NCI-H345 (cell line): ENCODE measurements at regions not wholly inside any gene's neighbourhood (a gene's known extent, or its start where the extent isn't known, plus 50 kb on each side); places are given as distances from the start of the nearest gene placed in this dataset.
"Not testable (repeated sequence)": the region's sequence is repeated elsewhere in the genome, so short reads cannot be mapped to it uniquely, and the experiment has no call there.

ENCODE experiments used
- DNase-seq: peaks from one replicate; lab custom pipeline; 2025; lab: John Stamatoyannopoulos, UW

DNA sequence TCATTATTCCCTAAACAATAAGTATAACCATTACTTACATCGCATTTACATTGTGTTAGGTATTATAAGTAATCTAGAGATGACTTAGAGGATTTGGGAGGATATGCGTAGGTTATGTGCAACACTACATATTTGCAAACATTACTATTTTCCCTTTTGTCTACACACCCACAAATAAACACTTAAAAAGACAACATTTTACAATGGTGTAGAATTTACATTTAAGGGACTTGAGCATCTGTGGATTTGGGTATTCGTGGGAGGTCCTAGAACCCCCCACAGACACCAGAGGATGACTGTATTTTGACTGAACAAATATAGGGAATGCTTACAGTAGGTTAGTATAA is 220.2 kb upstream of the MYO3A start:
- no peak for DNase-seq

DNA sequence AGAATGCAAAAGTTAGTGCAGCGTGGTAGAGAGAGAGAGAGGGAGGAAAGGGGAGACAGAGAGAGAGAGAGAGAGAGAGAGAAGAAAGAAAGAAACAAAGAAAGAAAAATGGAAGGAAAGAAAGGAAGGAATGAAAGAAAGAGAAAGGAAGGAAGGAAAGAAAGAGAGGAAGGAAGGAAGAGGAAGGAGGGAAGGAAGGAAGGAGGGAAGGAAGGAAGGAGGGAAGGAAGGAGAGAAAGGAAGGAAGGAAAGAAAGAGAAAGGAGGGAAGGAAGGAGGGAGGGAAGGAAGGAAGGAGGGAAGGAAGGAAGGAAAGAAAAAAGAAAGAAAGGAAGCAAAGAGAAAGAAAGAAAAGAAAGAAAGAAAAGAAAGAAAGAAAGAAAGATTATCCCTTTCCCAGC is 209.8 kb upstream of the MYO3A start:
- no peak for DNase-seq

DNA sequence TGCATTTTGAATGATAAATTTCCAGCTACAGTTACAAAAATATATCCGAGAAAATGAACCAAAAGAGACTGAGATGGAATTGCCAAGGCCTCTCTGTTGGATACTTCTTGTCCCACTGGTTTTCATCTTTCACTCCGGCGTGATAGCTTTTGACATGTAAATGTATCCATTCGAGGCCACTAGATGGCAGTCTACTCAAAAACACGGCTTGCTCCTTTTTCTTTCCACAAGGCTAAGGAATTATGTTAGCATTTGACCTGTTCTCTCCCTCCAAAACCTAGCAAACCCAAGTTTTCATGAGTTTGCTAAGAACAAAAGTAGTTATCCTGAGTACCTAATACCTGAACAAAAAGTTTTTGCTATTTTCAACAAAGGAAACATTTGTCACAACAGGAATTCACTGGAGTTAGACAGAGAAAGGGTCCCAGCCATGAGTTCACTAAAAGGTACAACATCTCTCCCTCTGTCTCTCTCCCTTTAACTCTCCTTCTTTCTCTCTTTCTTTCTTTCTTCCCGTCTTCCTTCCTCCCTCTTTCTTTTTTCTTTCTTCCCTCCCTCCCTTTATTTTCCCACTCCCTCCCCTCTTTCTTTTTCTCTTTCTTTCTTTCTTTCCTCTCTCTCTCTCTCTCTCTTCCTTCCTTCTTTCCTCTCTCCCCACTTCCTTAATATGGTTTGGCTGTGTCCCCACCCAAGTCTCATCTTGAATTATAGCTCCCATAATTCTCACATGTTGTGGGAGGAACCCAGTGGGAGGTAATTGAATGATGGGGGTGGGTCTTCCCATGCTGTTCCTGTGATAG is 207.9 kb upstream of the MYO3A start:
- peak; percentile 10 for DNase-seq

DNA sequence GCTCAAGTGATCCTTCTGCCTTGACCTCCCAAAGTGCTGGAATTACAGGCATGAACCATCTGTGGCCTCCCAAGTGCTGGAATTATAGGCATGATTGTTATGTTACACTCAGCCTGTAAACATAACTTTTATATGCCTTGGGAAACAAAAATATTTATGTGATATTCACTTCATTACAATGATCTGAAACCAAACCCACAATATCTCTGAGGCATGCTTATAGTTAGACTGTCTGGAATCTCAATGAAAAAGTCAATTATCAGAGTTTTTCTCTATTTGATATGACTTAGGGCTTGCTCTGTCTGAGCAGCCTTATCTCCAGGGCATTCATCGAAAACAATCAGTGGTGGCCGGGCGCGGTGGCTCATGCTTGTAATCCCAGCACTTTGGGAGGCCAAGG is 195.3 kb upstream of the MYO3A start:
- DNase-seq = no peak

DNA sequence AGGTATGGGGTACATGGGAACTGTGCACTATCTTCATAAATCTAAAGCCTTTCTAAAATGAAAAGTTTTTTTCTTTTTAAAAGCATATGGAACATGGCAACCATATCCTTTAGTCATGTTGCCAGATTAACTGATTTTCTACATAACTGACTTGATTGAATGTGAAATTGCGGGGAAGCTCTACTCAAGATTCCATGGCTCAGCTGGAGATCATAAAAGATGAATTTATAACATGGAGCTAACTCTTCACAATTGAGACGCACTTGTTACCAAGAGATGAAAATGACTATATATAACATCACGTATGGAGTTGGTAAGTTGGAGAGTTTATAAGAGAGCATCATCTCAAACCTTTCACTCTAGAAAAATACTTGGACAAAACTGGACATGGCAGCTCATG is 190.2 kb upstream of the MYO3A start:
- no peak for DNase-seq

DNA sequence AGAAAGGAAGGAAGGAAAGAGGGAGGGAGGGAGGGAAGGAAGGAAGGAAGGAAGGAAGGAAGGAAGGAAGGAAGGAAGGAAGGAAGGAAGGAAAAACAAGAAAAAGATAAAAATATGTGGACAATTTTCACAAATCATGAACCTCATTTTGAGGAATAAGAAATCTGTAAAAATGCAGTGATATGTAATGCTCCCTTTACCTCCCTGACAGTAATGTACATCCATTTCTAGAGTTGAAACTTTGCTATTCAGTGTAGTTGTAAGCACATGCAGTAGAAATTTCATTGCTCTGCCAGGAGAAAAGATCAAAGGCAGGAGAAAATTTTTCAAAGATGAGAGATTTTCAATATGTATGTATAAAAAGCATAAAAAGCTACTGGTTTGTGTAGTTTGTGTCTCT is 189.5 kb upstream of the MYO3A start:
- no peak for DNase-seq

DNA sequence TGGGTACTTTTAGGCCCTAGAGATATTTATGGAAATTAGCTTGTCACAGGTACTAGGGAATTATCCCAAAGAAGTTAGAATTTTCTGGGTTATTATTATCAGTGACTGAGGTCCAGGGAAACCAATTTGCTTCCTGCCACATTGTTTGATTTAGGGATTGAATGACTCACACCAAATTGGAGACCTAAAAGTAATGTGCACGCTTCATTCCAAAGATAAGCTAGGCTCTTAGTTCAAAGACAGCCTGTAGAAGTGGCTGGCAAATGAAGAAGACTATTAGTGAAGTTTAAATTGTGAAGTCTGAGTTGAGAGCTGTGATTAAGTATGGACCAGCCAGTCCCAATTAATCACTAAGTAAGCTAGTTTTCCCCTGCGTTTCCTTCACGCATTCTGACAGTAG is 188.1 kb upstream of the MYO3A start:
- DNase-seq = no peak

DNA sequence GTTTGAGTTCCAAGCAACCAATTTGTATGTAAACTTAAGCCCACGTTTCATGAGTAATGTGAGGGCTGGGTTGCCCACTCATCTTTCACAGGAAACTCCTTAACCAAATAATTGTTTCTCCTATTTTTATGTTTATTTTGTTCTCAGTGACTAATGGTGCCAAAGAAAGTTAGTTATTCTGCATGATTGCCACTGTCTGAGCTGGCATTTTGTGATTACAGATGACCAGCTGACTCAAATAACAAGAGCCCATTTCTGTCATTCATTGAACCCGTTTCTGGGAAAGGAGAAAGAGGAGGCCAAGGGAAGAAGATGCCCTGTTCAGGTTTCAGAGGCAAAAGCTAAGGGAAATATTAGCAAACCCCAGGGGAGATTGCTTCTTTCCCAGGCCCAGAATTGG is 186.9 kb upstream of the MYO3A start:
- no peak for DNase-seq

DNA sequence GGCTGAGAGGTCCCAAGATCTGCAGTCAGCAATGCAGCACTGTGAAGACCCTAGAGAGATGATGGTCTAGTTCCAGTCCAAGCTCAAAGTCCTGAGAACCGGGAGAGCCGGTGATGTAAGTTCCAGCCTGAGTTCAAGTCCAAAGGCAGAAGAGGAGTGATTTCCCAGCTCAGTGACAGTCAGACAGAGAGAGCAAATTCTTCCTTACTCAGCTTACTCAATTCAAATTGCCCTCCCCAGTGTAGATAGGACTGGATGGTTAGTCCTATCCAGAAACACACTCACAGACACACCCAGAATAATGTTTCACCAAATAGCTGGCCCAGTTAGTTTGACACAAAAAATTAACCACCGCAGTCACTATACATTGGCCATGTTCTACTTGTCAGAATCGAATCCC is 185.5 kb upstream of the MYO3A start:
- DNase-seq = no peak

DNA sequence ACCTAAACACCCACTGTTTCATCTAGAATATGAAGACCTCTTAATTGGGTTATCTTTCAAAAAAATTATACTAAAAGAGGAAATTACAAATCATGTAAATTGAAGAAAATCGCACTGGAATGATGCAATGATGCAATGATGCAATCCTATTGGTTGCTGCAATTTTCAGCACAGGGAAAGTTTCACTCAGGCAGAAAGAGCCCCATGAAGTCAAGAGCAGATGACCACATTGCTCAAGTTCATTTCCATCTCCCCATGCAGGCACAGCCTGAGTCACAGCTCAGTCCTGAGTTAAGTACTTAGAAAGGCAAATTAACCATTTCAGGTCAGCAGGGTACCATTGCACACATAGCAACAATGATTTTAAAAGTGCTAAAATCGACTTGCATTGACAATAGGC is 180.3 kb upstream of the MYO3A start:
- DNase-seq = no peak

DNA sequence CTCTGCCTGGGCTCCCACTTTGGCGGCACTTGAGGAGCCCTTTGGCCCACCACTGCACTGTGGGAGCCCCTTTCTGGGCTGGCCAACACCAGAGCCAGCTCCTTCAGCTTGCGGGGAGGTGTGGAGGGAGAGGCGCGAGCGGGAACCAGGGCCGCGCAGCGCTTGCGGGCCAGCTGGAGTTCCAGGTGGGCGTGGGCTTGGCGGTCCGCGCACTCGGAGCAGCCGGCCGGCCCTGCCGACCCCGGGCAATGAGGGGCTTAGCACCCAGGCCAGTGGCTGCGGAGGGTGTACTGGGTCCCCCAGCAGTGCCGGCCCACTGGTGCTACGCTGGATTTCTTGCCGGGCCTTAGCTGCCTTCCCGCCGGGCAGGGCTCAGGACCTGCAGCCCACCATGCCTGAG is 178.2 kb upstream of the MYO3A start:
- not testable (repeated sequence) for DNase-seq

DNA sequence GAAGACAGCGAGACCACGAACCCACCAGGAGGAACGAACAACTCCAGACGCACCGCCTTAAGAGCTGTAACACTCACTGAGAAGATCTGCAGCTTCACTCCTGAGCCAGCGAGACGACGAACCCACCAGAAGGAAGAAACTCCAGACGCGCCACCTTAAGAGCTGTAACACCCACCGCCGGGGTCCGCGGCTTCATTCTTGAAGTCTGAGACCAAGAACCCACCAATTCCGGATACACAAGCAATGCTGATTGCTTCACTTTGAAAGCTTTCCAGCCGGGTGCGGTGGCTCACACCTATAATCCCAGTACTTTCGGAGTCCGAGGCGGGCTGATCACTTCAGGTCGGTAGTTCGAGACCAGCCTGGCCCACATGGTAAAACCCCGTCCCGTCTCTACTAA is 177.2 kb upstream of the MYO3A start:
- no peak for DNase-seq

DNA sequence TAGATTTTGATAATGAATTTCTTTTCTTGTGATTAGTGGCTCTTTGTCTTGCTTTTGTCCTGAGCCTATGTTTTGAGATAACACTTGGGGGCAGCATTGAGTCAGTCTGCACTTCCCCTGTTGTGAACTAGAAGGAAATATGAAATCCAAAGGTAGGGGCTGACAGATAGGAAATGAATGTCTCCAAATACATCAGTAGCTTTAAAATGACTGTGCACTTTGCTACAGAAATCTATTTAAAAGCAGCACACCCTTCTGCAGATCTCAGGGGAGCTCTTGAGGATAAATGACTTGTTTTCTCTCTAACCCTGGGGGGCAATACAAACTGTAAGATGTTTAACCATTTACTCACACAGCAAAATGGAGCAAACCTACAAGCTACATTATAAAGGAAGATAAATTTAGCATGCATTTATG is 176.0 kb upstream of the MYO3A start:
- DNase-seq = peak; percentile 3

DNA sequence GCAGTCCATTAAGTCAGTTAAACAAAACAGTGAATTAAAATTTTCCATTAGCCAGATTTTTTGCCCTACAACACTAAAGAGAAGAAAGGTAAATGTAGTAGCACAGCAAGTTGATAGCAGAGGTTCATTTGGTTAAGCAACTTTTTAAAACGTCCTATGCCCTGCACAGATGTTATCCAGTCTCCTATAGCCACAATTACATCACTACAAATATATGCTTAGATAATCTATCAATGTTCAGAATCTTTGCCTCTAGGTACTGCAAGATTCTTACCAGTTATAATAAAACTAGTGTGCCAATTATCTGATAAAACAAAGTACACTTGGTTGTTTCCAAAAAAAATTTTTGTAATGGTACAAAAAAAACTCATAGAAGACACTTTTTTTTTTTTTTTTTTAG is 175.5 kb upstream of the MYO3A start:
- no peak for DNase-seq

DNA sequence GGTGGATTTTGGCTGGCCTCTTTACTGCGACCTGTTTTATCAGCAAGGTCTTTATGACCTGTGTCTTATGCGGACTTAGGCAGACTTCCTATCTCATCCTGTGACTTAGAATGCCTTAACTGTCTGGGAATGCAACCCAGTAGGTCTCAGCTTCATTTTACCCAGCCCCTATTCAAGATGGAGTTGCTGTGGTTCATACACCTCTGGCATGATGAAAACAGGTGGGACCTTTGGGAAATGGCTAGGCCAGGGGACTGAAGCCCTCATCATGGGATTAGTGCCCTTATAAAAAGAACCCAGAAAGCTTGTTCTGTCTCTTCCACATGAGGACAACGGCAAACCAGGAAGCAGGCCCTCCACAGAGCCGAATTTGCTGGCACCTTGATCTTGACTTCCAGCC is 172.1 kb upstream of the MYO3A start:
- DNase-seq = no peak

DNA sequence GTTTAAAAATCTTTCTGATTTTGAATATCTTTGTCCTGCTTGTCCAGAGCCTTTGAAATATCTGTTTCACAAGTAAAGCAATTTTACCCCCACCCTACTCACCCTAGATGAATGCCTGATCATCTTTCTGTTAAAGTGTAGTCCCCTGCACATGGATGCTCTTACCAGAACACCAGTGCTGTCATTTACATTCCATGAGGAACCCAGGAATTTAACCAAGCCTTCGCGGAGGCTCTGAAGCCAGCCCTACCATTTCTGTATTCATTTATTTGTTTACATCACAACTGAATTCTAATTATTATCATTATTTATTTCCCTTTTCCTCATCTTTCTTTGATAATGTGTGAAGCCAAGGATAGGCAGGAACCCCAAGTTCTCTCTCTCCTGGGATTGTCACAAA is 167.8 kb upstream of the MYO3A start:
- no peak for DNase-seq

DNA sequence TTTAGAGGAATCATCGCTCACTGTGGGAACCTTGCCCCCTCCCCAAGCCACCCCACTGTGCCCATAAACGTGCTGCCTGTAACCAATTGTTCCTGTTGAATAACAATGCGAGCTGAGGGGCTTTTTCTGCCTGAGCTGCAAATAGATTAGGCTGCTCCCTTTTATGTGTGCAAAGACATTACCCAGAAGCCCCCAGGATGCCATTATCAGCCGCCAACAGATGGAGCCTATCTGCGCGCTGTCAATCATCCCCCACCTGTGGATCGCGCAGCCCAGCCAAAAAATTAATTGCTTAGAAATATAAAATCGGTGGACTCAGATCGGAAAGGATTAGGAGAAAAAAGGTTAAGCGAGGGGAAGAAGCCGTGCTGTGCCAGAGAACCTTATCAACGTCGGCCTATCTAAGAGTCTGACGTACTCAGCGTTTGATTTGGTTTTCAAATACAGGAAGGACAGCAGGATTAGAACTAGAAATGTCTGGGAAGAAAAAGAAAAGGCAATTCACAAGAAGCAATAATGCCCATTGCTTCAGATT is 167.3 kb upstream of the MYO3A start:
- no peak for DNase-seq

DNA sequence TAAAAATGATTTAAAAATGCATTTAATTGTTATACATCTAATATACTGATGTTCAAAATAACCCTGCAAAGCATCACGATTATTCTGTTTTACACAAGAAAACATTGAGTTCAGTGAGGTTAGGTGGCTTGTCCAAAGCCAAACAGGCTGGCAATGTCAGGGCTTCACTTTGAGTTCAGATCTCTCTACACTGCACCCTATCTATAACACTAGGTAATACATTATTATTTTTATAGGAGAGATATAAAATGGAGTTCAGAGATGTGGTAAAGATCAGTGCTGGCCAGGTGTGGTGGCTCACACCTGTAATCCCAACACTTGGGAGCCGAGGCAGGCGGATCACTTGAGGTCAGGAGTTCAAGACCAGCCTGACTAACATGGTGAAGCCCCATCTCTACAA is 165.9 kb upstream of the MYO3A start:
- no peak for DNase-seq

DNA sequence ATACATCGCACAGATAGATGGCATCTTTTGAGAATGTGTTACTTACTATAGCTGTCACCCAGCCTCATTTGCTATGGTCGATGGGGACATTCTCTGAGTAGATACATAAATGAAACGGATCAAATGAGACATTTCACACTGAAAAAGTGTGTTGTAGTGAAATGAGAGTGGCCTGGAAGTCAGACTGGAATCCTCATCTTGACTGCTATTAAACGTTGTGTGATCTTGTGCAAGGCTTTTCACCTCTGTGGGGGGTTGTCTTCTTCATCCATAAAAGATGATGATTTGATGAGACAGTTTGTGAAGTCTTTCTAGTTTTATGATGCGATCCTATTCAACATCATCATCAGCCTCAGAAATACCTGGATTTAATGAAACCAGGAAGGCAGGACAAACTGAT is 155.4 kb upstream of the MYO3A start:
- no peak for DNase-seq

DNA sequence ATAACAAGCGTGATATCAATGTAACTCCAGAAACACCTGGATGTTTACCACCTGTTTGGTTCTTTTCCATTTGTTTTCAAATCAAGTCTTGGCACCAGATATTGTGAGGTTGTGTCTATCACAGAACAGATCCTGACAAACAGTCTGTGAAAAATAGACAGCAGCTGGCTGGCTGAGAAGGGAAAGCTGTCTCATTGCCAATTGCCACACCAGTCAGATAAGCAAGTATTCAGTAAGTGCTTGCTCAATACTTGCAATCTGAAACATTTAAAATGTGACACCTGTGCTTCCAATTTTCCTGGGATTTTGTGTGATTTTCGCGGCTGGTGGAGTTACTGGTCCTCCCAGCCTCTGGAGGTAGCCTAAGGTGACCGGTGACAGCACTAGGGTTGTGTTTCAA is 147.9 kb upstream of the MYO3A start:
- no peak for DNase-seq

DNA sequence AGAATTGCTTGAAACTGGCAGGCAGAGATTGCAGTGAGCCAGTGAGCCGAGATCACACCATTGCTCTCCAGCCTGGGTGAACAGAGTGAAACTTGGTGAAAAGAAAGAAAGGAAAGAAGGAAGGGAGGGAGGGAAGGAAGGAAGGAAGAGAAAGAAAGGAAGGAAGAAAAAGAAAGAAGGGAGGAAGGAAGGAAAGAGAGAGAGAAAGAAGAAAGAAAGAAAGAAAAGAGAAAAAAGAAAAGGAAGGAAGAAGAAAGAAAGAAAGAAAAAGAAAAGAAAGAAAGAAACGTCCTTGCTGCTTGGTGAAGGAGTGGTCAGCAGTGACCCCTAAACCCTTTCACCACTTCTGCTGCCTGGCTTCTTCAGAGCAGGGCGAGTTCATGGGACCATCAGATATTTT is 147.1 kb upstream of the MYO3A start:
- DNase-seq = no peak

DNA sequence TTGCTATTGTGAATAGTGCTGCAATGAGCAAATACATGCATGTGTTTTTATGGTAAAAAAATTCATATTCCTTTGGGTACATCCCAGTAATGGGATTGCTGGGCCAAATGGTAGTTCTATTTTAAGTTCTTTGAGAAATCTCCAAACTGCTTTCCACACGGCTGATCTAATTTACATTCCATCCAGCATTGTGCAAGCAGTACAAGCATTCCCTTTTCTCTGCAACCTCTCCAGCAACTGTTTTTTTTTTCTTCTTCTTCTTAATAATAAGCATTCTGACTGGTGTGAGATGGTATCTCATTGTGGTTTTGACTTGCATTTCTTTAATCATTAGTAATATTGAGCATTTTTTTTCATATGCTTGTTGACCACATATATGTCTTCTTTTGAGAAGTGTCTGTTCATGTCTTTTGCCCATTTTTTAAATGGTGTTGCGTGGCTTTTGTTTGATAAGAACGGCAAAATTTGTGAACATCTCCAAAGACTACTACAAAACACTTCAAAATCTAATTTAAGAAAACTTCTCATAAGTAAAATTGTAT is 136.1 kb upstream of the MYO3A start:
- no peak for DNase-seq

DNA sequence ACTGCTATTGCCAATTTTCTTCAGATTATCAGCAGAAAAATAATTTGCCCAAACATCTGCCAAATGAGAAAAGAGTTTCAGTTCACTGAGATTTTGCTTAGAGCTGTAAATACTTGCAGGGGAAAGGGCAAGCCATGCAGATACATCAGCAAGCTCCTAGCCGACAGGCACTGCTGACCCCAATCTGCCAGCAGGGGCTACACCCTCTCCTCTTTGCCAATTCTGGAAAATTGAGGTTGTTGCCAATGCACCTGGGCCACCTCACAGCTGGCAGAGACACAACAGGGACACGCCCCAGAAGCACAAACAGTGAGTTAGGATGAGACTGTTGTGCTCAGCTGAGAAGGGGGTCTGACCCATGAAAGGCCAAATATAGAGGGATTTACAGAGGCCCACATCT is 129.5 kb upstream of the MYO3A start:
- DNase-seq = no peak

DNA sequence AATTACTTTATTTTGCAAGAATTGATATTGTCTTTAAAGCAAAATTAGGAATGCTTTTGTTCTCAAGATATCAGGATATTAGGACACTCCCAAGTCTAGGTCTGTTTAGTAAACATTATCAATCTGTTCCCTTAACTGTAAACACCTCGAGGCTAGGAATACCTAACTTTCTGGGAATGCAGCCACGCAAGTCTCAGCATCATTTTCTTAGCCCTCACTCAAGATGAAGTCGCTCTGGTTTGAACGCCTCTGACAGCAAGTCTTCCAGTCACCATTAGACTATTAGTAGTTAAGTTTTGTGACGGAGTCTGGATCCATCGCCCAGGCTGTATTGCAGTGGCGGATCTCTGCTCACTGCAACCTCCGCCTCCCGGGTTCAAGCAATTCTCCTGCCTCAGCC is 128.0 kb upstream of the MYO3A start:
- no peak for DNase-seq
